ENCODE measurements at regions not wholly inside any gene's neighbourhood (a gene's known extent, or its start where the extent isn't known, plus 50 kb on each side); places are given as distances from the start of the nearest gene placed in this dataset.

DNA sequence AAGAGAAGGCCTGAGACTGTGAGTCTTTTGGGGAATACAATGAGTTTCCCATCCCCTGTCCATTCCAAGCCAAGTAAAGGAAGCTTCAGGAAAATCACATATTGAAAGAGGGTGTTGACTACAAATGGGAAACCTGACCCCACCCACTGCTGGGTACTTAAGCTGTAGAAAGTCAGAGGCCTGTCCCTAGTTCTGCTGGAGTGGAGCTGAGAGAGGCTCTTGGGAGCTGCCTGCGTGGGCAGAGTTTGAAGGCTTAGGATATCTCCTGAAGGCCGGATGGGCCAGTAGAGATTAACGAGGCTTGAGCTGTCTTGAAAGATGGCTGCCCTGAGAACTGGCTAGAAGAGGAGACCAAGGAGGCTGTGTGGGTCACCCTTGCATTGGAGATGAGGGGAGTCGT is 176.2 kb upstream of the NECTIN1 start:
- intact Hi-C loops (cut with DNase I) = no loop called here
- Histone ChIP-seq H3K36me3 (no peaks in the 10 kb centered on the region), H3K27me3 (peaks cover 0 to 49% (median 0%) of the 10 kb centered on the region in 4 donors), H3K27ac (replicated peaks in 1 of 4) (no peak overlapping the region), H3K9me3 (no peaks in the 10 kb centered on the region), H3K4me1 (no peaks in the 10 kb centered on the region), H3K4me3 (no peak overlapping the region)
- DNase-seq (ENCODE audit: extremely low spot score) = no peak
- 87% methylated on average over 4 of the region's 4 CpGs for WGBS
- TF ChIP-seq EP300 (IDR thresholded peaks at IDR 0.05) (no peak), POLR2A (IDR thresholded peaks at IDR 0.05; ENCODE audit: low read depth) (no peak), POLR2AphosphoS5 (IDR thresholded peaks at IDR 0.05) (no peak)
- TF ChIP-seq, protein P1, sequence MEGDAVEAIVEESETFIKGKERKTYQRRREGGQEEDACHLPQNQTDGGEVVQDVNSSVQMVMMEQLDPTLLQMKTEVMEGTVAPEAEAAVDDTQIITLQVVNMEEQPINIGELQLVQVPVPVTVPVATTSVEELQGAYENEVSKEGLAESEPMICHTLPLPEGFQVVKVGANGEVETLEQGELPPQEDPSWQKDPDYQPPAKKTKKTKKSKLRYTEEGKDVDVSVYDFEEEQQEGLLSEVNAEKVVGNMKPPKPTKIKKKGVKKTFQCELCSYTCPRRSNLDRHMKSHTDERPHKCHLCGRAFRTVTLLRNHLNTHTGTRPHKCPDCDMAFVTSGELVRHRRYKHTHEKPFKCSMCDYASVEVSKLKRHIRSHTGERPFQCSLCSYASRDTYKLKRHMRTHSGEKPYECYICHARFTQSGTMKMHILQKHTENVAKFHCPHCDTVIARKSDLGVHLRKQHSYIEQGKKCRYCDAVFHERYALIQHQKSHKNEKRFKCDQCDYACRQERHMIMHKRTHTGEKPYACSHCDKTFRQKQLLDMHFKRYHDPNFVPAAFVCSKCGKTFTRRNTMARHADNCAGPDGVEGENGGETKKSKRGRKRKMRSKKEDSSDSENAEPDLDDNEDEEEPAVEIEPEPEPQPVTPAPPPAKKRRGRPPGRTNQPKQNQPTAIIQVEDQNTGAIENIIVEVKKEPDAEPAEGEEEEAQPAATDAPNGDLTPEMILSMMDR (IDR thresholded peaks at IDR 0.05) = no peak

DNA sequence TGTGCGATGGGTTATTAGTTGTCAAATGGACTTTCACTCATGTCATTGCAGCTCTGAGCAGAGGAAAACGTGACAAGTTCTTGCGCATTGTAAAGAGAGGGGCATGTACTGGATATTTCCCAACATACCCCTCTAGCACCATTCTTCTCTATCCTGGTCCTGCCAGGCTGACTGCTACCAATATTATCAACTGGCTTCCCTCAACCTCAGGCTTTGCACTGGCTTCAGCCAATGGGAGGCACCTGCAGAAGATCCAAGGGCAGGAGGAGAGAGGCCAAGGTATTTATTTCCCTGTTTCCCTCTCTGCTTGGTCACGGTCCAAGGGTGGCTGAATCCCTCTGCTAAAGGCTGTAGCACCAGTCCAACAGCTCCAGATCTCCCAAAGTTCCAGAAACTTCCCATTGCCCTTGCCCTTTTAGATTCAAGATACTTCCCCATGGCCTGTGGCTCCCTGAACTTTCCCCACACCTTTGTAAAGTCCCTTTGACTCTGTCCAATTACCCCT is 175.6 kb upstream of the NECTIN1 start:
- Histone ChIP-seq H3K4me3 (no peak overlapping the region), H3K36me3 (no peaks in the 10 kb centered on the region), H3K27me3 (peaks cover 0 to 44% (median 0%) of the 10 kb centered on the region in 4 donors), H3K4me1 (no peaks in the 10 kb centered on the region), H3K9me3 (no peaks in the 10 kb centered on the region), H3K27ac (replicated peaks in 1 of 4) (no peak overlapping the region)
- no peak for DNase-seq (ENCODE audit: extremely low spot score)
- WGBS = 95% methylated on average over 4 of the region's 4 CpGs
- no peak for TF ChIP-seq POLR2AphosphoS5 (IDR thresholded peaks at IDR 0.05)
- TF ChIP-seq EP300 (IDR thresholded peaks at IDR 0.05) = no peak
- intact Hi-C loops (cut with DNase I) = no loop called here

DNA sequence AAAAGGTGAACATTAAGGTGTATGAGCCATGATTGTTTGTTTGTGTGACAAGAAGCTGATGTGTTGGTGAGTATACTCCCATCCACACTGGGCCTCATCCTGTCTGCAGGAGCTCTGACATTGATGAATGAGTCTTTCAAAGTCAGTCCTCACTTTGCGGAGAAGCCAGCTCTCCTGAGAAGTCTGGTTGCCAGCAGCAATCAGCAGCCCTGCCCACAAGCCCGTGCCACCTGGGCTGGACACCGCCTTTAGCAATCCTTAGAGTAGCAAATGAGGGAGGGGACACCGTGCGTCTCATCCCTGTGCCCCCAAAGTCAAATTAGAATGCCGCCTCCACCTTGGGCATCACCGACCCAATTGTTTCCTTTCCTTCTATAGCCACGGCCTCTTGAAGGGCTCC is 174.8 kb upstream of the NECTIN1 start:
- TF ChIP-seq, protein P1 (IDR thresholded peaks at IDR 0.05) = no peak
- TF ChIP-seq POLR2AphosphoS5 (IDR thresholded peaks at IDR 0.05) = no peak
- no peak for TF ChIP-seq EP300 (IDR thresholded peaks at IDR 0.05)
- no peak for TF ChIP-seq POLR2A (IDR thresholded peaks at IDR 0.05; ENCODE audit: low read depth)
- intact Hi-C loops (cut with DNase I) = no loop called here
- no peaks in the 10 kb centered on the region for H3K4me1 ChIP-seq
- no peak overlapping the region for H3K27ac ChIP-seq (replicated peaks in 1 of 4)
- DNase-seq (ENCODE audit: extremely low spot score) = no peak
- WGBS = 89% methylated on average over 8 of the region's 8 CpGs
- peaks cover 0 to 37% (median 0%) of the 10 kb centered on the region in 4 donors for H3K27me3 ChIP-seq
- no peaks in the 10 kb centered on the region for H3K36me3 ChIP-seq
- H3K4me3 ChIP-seq = no peak overlapping the region
- no peaks in the 10 kb centered on the region for H3K9me3 ChIP-seq

DNA sequence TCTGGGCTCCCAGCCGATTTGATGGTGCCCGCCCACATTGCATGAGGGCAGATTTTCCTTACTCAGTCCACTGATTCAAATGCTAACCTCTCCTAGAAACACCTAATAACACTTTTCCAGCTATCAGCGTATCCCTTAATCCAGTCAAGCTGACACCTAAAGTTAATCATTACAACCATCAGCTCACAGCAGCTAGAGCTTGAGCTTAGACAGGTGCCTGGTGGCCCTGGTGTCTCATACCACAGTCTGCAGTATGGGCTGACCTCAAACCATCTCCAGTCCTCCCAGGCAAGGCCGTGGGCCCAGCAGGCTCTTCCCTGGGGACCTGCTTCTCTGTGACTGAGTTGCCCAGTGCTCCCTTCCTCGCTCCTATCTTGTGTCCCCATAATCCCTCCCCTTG is 174.4 kb upstream of the NECTIN1 start:
- H3K27me3 ChIP-seq = peaks cover 0 to 34% (median 0%) of the 10 kb centered on the region in 4 donors
- no peaks in the 10 kb centered on the region for H3K36me3 ChIP-seq
- H3K4me3 ChIP-seq = no peak overlapping the region
- intact Hi-C loops (cut with DNase I) = no loop called here
- peaks cover 0 to under 1% (median 0%) of the 10 kb centered on the region in 4 donors for H3K4me1 ChIP-seq
- TF ChIP-seq POLR2A (IDR thresholded peaks at IDR 0.05; ENCODE audit: low read depth) = no peak
- H3K27ac ChIP-seq (replicated peaks in 1 of 4) = no peak overlapping the region
- no peak for DNase-seq (ENCODE audit: extremely low spot score)
- WGBS = 81% methylated on average over 5 of the region's 5 CpGs
- H3K9me3 ChIP-seq = no peaks in the 10 kb centered on the region

DNA sequence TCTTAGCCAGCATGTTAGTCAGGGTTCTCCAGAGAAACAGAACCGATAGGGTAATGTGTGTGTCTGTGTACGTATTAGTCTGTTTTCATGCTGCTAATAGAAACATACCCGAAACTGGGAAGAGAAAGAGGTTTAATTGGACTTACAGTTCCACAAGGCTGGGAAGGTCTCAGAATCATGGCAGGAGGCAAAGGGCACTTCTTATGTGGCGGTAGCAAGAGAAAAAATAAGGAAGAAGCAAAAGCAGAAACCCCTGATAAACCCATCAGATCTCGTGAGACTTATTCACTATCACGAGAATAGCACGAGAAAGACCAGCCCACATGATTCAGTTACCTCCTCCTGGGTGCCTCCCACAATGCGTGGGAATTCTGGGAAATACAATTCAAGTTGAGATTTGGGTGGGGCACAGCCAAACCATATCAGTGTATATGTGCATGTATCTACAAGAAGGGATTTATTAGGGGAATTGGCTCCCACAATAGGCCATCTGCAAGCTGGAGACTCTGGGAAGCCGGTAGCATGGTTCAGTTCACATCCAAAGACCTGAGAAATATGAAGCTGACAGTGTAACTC is 173.7 kb upstream of the NECTIN1 start:
- DNase-seq (ENCODE audit: extremely low spot score) = no peak
- 82% methylated on average over 9 of the region's 9 CpGs for WGBS
- no peak overlapping the region for H3K27ac ChIP-seq (replicated peaks in 1 of 4)
- no peak overlapping the region for H3K4me3 ChIP-seq
- TF ChIP-seq POLR2AphosphoS5 (IDR thresholded peaks at IDR 0.05) (no peak), POLR2A (IDR thresholded peaks at IDR 0.05; ENCODE audit: low read depth) (no peak), EP300 (IDR thresholded peaks at IDR 0.05) (no peak)
- TF ChIP-seq, protein P1 (IDR thresholded peaks at IDR 0.05) = no peak
- intact Hi-C loops (cut with DNase I) = no loop called here
- H3K4me1 ChIP-seq = peaks cover 0 to 7% (median 0%) of the 10 kb centered on the region in 4 donors
- no peaks in the 10 kb centered on the region for H3K36me3 ChIP-seq
- H3K27me3 ChIP-seq = peaks cover 0 to 30% (median 0%) of the 10 kb centered on the region in 4 donors
- H3K9me3 ChIP-seq = no peaks in the 10 kb centered on the region
